HEK293 (cell line): ENCODE measurements at regions not wholly inside any gene's neighbourhood (a gene's known extent, or its start where the extent isn't known, plus 50 kb on each side); places are given as distances from the start of the nearest gene placed in this dataset.

Experiments used
- CTCF ChIA-PET: fragments of 350-600 bp; formaldehyde crosslinking; extraction: SDS; loops from one replicate; lab custom pipeline; 2021; ENCODE audit warnings: antibody characterized with exemption; lab: Yijun Ruan, JAX
- POLR2A ChIA-PET: fragments of 300-600 bp; formaldehyde crosslinking; extraction: SDS; loops from one replicate; lab custom pipeline; 2020; ENCODE audit warnings: antibody characterized with exemption, inconsistent platforms; lab: Yijun Ruan, JAX
- H3K27ac ChIP-seq: fragments of 200-500 bp; sonication (Bioruptor generic); 2 replicates; pipeline ENCODE4 v1.5.1; 2014; ENCODE audit warnings: low read depth, low read length, control low read depth, inconsistent platforms; ENCODE audit errors: extremely low read depth
- H3K36me3 ChIP-seq, 2 experiments: fragments of 200-500 bp in 1 of 2; sonication (Bioruptor generic) in 1 of 2; 1 replicate in 1 of 2; 2 replicates in 1 of 2; pipeline ENCODE4 v1.5.1; 2014 to 2017; ENCODE audit warnings: inconsistent platforms in 2 of 2, low read length in 2 of 2; ENCODE audit not compliant: control insufficient read depth in 2 of 2, insufficient read depth in 1 of 2
- H3K4me1 ChIP-seq: fragments of 200-500 bp; sonication (Bioruptor generic); 2 replicates; pipeline ENCODE4 v1.5.1; 2014; ENCODE audit warnings: mild to moderate bottlenecking, low read length, inconsistent platforms; ENCODE audit not compliant: control insufficient read depth, insufficient read depth
- H3K4me3 ChIP-seq: 2 replicates; pipeline ENCODE4 v1.5.1; 2011; ENCODE audit warnings: low read depth, mild to moderate bottlenecking, control low read depth, low read length, moderate library complexity
- H3K9me3 ChIP-seq: fragments of 200-500 bp; sonication (Bioruptor generic); 2 replicates; pipeline ENCODE4 v1.5.1; 2014; ENCODE audit warnings: low read depth, low read length, inconsistent platforms; ENCODE audit not compliant: control insufficient read depth, insufficient read depth
- BCL11B ChIP-seq: fragments of 450-650 bp; formaldehyde crosslinking; IDR thresholded peaks from 2 replicates; pipeline ENCODE4 v1.5.1; 2016; ENCODE audit warnings: low read depth, missing biosample characterization, missing genetic modification characterization
- EGR2 ChIP-seq: fragments of 450-650 bp; formaldehyde crosslinking; IDR thresholded peaks from 2 replicates; pipeline ENCODE4 v1.5.1; 2016; ENCODE audit warnings: low read depth, missing biosample characterization, missing genetic modification characterization
- SALL2 ChIP-seq: fragments of 450-650 bp; formaldehyde crosslinking; IDR thresholded peaks from 2 replicates; pipeline ENCODE4 v1.5.0; 2017; ENCODE audit warnings: missing biosample characterization, mild to moderate bottlenecking, missing genetic modification characterization, borderline replicate concordance
- SP3 ChIP-seq: fragments of 450-650 bp; formaldehyde crosslinking; IDR thresholded peaks from 2 replicates; pipeline ENCODE4 v1.5.1; 2016; ENCODE audit warnings: missing biosample characterization, missing genetic modification characterization
- TCF7L2 ChIP-seq: IDR thresholded peaks from 2 replicates; pipeline ENCODE4 v1.6.1; 2011; ENCODE audit warnings: low read depth, mild to moderate bottlenecking, inconsistent platforms, low read length, moderate library complexity, borderline replicate concordance
- ZFHX2 ChIP-seq: fragments of 450-650 bp; formaldehyde crosslinking; conservative IDR thresholded peaks from 2 replicates; pipeline ENCODE4 v1.5.1; 2016; ENCODE audit warnings: missing biosample characterization, missing genetic modification characterization
- ZNF146 ChIP-seq: fragments of 450-650 bp; formaldehyde crosslinking; IDR thresholded peaks from 2 replicates; pipeline ENCODE4 v1.5.1; 2016; ENCODE audit warnings: missing biosample characterization, missing genetic modification characterization
- ZNF19 ChIP-seq: fragments of 450-650 bp; formaldehyde crosslinking; IDR thresholded peaks from 2 replicates; pipeline ENCODE4; 2016; ENCODE audit warnings: missing biosample characterization, missing genetic modification characterization, low read depth
- ZNF292 ChIP-seq: fragments of 450-650 bp; formaldehyde crosslinking; IDR thresholded peaks from 2 replicates; pipeline ENCODE4 v1.5.1; 2016; ENCODE audit warnings: low read depth, missing biosample characterization, missing genetic modification characterization, borderline replicate concordance
- ZNF404 ChIP-seq: fragments of 450-650 bp; formaldehyde crosslinking; IDR thresholded peaks from 2 replicates; pipeline ENCODE4 v1.5.1; 2017; ENCODE audit warnings: missing biosample characterization, missing genetic modification characterization
- ZNF416 ChIP-seq: fragments of 450-650 bp; formaldehyde crosslinking; IDR thresholded peaks from 2 replicates; pipeline ENCODE4 v1.5.1; 2016; ENCODE audit warnings: missing biosample characterization, missing genetic modification characterization
- ZNF426 ChIP-seq: fragments of 450-650 bp; formaldehyde crosslinking; IDR thresholded peaks from 2 replicates; pipeline ENCODE4 v1.5.1; 2017; ENCODE audit warnings: missing biosample characterization, missing genetic modification characterization, mild to moderate bottlenecking, inconsistent platforms, moderate library complexity
- ZNF501 ChIP-seq: fragments of 450-650 bp; formaldehyde crosslinking; IDR thresholded peaks from 2 replicates; pipeline ENCODE4 v1.5.1; 2016; ENCODE audit warnings: missing biosample characterization, missing genetic modification characterization
- ZNF560 ChIP-seq: fragments of 450-650 bp; formaldehyde crosslinking; IDR thresholded peaks from 2 replicates; pipeline ENCODE4 v1.5.1; 2017; ENCODE audit warnings: missing biosample characterization, missing genetic modification characterization, borderline replicate concordance
- ZNF624 ChIP-seq: fragments of 450-650 bp; formaldehyde crosslinking; IDR thresholded peaks from 2 replicates; pipeline ENCODE4 v1.5.1; 2017; ENCODE audit warnings: missing biosample characterization, missing genetic modification characterization
- ZNF654 ChIP-seq: fragments of 450-650 bp; formaldehyde crosslinking; IDR thresholded peaks from 2 replicates; pipeline ENCODE4 v1.5.1; 2016; ENCODE audit warnings: low read depth, missing biosample characterization, missing genetic modification characterization
- ZNF658 ChIP-seq: fragments of 450-650 bp; formaldehyde crosslinking; IDR thresholded peaks from 2 replicates; pipeline ENCODE4; 2016; ENCODE audit warnings: missing biosample characterization, missing genetic modification characterization
- ZNF670 ChIP-seq: fragments of 450-650 bp; formaldehyde crosslinking; IDR thresholded peaks from 2 replicates; pipeline ENCODE4 v1.5.1; 2016; ENCODE audit warnings: missing biosample characterization, missing genetic modification characterization, low read depth
- ZNF707 ChIP-seq: fragments of 450-650 bp; formaldehyde crosslinking; IDR thresholded peaks from 2 replicates; pipeline ENCODE4 v1.5.1; 2016; ENCODE audit warnings: missing biosample characterization, missing genetic modification characterization
- ZNF768 ChIP-seq: fragments of 450-650 bp; formaldehyde crosslinking; IDR thresholded peaks from 2 replicates; pipeline ENCODE4 v1.5.1; 2018; ENCODE audit warnings: missing biosample characterization, mild to moderate bottlenecking, missing genetic modification characterization
- ZNF776 ChIP-seq: fragments of 450-650 bp; formaldehyde crosslinking; IDR thresholded peaks from 2 replicates; pipeline ENCODE4 v1.5.0; 2017; ENCODE audit warnings: missing biosample characterization, missing genetic modification characterization, borderline replicate concordance
- ZNF777 ChIP-seq: fragments of 450-650 bp; formaldehyde crosslinking; IDR thresholded peaks from 2 replicates; pipeline ENCODE4 v1.5.1; 2017; ENCODE audit warnings: missing biosample characterization, missing genetic modification characterization, borderline replicate concordance
- TF ChIP-seq, protein P1 (sequence below): fragments of 450-650 bp; formaldehyde crosslinking; IDR thresholded peaks from 2 replicates; pipeline ENCODE4 v1.5.1; 2016; ENCODE audit warnings: missing biosample characterization, missing genetic modification characterization
- TF ChIP-seq, protein P2 (sequence below): fragments of 450-650 bp; formaldehyde crosslinking; IDR thresholded peaks from 2 replicates; pipeline ENCODE4 v1.5.1; 2016; ENCODE audit warnings: missing biosample characterization, missing genetic modification characterization
- TF ChIP-seq, protein P3 (sequence below): fragments of 450-650 bp; formaldehyde crosslinking; IDR thresholded peaks from 2 replicates; pipeline ENCODE4 v1.5.1; 2016; ENCODE audit warnings: missing biosample characterization, missing genetic modification characterization, low read depth
- TF ChIP-seq, protein P4 (sequence below): fragments of 450-650 bp; formaldehyde crosslinking; conservative IDR thresholded peaks from 2 replicates; pipeline ENCODE4 v1.5.1; 2016; ENCODE audit warnings: low read depth, missing biosample characterization, missing genetic modification characterization

DNA sequence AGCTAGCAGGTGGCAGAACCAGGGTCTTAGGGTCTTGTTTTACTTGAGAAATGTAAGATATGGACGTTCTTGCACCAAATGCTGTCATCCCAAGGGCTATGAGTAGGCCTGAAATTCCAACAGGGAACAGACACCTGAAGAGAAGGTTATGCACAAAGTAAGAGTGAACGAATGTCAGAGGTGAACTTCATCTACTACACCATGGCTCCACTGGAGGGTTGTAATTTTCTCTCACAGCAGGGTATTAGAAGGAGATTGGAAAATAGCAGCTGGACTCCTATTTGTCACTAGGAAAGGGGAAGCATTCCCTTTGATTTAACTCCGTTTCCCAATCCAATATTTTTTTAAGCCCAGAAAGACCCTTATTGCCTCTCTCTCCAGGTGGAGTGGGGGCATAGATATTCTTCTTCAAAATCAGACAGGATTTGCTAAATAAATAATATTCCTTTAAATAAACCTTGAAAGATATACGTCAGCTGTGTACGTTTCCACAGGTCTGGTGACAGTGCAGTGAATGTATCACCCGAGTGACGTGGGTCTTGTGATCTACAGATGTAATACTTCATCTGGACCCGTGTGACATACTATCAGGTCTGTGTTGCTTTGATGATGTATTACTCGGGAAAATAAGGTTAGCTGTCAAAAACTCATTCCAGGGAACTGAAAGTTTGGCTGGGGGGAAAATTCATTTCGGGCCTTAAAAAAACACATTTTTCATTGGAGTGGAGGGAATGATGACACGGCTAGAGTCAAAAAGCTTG lies 302.6 kb downstream of the CHL1 start (continued):
- TF ChIP-seq SALL2 (tag by site-specific recombination) = no peak
- TF ChIP-seq ZNF404 = no peak
- TF ChIP-seq, protein P1, sequence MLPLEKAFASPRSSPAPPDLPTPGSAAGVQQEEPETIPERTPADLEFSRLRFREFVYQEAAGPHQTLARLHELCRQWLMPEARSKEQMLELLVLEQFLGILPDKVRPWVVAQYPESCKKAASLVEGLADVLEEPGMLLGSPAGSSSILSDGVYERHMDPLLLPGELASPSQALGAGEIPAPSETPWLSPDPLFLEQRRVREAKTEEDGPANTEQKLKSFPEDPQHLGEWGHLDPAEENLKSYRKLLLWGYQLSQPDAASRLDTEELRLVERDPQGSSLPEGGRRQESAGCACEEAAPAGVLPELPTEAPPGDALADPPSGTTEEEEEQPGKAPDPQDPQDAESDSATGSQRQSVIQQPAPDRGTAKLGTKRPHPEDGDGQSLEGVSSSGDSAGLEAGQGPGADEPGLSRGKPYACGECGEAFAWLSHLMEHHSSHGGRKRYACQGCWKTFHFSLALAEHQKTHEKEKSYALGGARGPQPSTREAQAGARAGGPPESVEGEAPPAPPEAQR = no peak
- TF ChIP-seq, protein P2, sequence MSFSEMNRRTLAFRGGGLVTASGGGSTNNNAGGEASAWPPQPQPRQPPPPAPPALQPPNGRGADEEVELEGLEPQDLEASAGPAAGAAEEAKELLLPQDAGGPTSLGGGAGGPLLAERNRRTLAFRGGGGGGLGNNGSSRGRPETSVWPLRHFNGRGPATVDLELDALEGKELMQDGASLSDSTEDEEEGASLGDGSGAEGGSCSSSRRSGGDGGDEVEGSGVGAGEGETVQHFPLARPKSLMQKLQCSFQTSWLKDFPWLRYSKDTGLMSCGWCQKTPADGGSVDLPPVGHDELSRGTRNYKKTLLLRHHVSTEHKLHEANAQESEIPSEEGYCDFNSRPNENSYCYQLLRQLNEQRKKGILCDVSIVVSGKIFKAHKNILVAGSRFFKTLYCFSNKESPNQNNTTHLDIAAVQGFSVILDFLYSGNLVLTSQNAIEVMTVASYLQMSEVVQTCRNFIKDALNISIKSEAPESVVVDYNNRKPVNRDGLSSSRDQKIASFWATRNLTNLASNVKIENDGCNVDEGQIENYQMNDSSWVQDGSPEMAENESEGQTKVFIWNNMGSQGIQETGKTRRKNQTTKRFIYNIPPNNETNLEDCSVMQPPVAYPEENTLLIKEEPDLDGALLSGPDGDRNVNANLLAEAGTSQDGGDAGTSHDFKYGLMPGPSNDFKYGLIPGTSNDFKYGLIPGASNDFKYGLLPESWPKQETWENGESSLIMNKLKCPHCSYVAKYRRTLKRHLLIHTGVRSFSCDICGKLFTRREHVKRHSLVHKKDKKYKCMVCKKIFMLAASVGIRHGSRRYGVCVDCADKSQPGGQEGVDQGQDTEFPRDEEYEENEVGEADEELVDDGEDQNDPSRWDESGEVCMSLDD = no peak
- TF ChIP-seq, all 188 proteins: peak for 0

DNA sequence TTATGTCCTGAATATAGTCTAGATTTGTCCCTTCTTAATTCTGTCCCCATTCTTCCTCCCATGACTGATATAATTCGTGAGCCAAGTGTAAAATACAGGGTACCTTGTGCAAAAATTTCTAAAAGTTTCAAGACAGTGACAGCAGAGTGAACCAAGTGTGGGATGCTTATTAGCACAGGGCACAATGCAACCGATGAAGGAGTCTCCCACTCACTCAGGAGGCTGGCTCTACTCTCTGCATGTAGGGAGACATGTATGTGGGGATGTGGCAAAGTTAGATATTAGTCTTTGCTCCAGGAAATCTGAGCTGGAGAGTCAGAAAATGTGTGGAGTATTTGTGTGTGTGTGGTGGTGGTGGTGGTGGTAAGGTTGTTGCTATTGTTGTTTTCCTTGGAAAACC lies 305.9 kb downstream of the CHL1 start:
- TF ChIP-seq ZNF670 (tag by site-specific recombination) (no peak), TCF7L2 (no peak), ZNF426 (no peak), ZNF501 (tag by site-specific recombination) (no peak), ZNF560 (tag by site-specific recombination) (no peak), BCL11B (no peak), ZNF19 (tag by site-specific recombination) (no peak), ZNF777 (no peak)
- TF ChIP-seq, protein P3, sequence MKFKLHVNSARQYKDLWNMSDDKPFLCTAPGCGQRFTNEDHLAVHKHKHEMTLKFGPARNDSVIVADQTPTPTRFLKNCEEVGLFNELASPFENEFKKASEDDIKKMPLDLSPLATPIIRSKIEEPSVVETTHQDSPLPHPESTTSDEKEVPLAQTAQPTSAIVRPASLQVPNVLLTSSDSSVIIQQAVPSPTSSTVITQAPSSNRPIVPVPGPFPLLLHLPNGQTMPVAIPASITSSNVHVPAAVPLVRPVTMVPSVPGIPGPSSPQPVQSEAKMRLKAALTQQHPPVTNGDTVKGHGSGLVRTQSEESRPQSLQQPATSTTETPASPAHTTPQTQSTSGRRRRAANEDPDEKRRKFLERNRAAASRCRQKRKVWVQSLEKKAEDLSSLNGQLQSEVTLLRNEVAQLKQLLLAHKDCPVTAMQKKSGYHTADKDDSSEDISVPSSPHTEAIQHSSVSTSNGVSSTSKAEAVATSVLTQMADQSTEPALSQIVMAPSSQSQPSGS (tag by site-specific recombination) = no peak
- Histone ChIP-seq H3K9me3 (no peaks in the 10 kb centered on the region), H3K36me3 (no peaks in the 10 kb centered on the region), H3K4me3 (no peak overlapping the region), H3K4me1 (no peaks in the 10 kb centered on the region), H3K27ac (no peak overlapping the region)
- ChIA-PET CTCF (interaction anchor here (1.1 kb wide), 1 partner anchor 35 kb away, joined by 3 read pairs; no protein-coding TSS in a partner anchor), POLR2A (no interaction called here)

DNA sequence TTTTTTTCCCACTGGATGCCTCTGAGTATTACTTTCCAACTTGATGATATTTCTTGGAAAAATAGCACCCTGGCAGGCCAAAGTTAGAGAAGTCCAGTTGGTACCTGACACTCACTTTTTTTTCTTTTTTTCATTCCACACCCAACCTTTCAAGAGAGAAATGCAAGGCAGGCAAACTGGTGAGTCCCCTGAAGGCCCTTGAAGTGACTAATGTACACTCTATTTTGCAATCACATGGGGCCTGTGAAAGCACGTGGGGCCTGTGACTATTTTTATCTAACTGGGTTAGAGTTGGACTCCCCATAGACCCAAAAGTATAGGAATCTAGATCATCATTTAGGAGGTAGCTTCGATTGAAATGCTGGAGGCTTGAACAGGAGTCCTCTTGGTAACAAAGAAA lies 316.7 kb downstream of the CHL1 start:
- Histone ChIP-seq H3K4me3 (no peak overlapping the region), H3K27ac (no peak overlapping the region), H3K36me3 (no peaks in the 10 kb centered on the region), H3K4me1 (no peaks in the 10 kb centered on the region), H3K9me3 (no peaks in the 10 kb centered on the region)
- POLR2A ChIA-PET = no interaction called here
- CTCF ChIA-PET = no interaction called here
- no peak for TF ChIP-seq ZNF416
- no peak for TF ChIP-seq ZNF776 (tag by site-specific recombination)
- TF ChIP-seq ZNF768 = no peak
- TF ChIP-seq, protein P4, sequence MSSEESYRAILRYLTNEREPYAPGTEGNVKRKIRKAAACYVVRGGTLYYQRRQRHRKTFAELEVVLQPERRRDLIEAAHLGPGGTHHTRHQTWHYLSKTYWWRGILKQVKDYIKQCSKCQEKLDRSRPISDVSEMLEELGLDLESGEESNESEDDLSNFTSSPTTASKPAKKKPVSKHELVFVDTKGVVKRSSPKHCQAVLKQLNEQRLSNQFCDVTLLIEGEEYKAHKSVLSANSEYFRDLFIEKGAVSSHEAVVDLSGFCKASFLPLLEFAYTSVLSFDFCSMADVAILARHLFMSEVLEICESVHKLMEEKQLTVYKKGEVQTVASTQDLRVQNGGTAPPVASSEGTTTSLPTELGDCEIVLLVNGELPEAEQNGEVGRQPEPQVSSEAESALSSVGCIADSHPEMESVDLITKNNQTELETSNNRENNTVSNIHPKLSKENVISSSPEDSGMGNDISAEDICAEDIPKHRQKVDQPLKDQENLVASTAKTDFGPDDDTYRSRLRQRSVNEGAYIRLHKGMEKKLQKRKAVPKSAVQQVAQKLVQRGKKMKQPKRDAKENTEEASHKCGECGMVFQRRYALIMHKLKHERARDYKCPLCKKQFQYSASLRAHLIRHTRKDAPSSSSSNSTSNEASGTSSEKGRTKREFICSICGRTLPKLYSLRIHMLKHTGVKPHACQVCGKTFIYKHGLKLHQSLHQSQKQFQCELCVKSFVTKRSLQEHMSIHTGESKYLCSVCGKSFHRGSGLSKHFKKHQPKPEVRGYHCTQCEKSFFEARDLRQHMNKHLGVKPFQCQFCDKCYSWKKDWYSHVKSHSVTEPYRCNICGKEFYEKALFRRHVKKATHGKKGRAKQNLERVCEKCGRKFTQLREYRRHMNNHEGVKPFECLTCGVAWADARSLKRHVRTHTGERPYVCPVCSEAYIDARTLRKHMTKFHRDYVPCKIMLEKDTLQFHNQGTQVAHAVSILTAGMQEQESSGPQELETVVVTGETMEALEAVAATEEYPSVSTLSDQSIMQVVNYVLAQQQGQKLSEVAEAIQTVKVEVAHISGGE = no peak
- no peak for TF ChIP-seq SP3 (tag by site-specific recombination)
- TF ChIP-seq TCF7L2 = no peak
- TF ChIP-seq ZNF146 = no peak
- no peak for TF ChIP-seq ZNF658 (tag by site-specific recombination)
- TF ChIP-seq ZNF292 (tag by site-specific recombination) = no peak
- no peak for TF ChIP-seq EGR2 (tag by site-specific recombination)
- no peak for TF ChIP-seq ZNF654 (tag by site-specific recombination)
- no peak for TF ChIP-seq ZNF624
- TF ChIP-seq ZFHX2 (tag by site-specific recombination) = no peak
- TF ChIP-seq ZNF707 (tag by site-specific recombination) = no peak
